ENCODE measurements at regions not wholly inside any gene's neighbourhood (a gene's known extent, or its start where the extent isn't known, plus 50 kb on each side); places are given as distances from the start of the nearest gene placed in this dataset.

- Histone ChIP-seq H3K4me3 (no peak overlapping the region), H3K9me3 (no peaks in the 10 kb centered on the region), H3K36me3 (ENCODE audit: low read depth) (no peaks in the 10 kb centered on the region), H3K4me1 (ENCODE audit: low read depth) (no peaks in the 10 kb centered on the region)
- no peak for DNase-seq
- intact Hi-C loops (cut with DNase I, micrococcal nuclease): no loop called here
- no peak for ATAC-seq
- TF ChIP-seq CTCF (IDR thresholded peaks at IDR 0.05): no peak
Observed at GRCh38 chr2:12207491-12207890, 461.1 kb downstream of the LPIN1 start.

GRCh38 chr2:12210016-12210933 lies 463.8 kb downstream of the LPIN1 start:
- Histone ChIP-seq H3K36me3 (ENCODE audit: low read depth) (no peaks in the 10 kb centered on the region), H3K4me1 (ENCODE audit: low read depth) (no peaks in the 10 kb centered on the region), H3K4me3 (no peak overlapping the region), H3K9me3 (no peaks in the 10 kb centered on the region)
- intact Hi-C loops (cut with DNase I, micrococcal nuclease): no loop called here
- no peak for ATAC-seq
- no peak for DNase-seq
- TF ChIP-seq CTCF (IDR thresholded peaks at IDR 0.05): no peak

GRCh38 chr2:12211326-12212175 lies 465.1 kb downstream of the LPIN1 start:
- intact Hi-C loops (cut with DNase I, micrococcal nuclease): no loop called here

GRCh38 chr2:12212841-12213597 lies 466.6 kb downstream of the LPIN1 start:
- DNase-seq (no peak), ATAC-seq (no peak)
- no peaks in the 10 kb centered on the region for H3K36me3 ChIP-seq (ENCODE audit: low read depth)
- H3K9me3 ChIP-seq: no peaks in the 10 kb centered on the region
- H3K4me1 ChIP-seq (ENCODE audit: low read depth): no peaks in the 10 kb centered on the region
- no peak overlapping the region for H3K4me3 ChIP-seq
- no peak for TF ChIP-seq CTCF (IDR thresholded peaks at IDR 0.05)
- intact Hi-C loops (cut with DNase I, micrococcal nuclease): no loop called here

More at GRCh38 chr2:12211326-12212175, 465.1 kb downstream of the LPIN1 start:
- ATAC-seq: no peak
- Histone ChIP-seq H3K4me3 (no peak overlapping the region), H3K4me1 (ENCODE audit: low read depth) (no peaks in the 10 kb centered on the region), H3K9me3 (no peaks in the 10 kb centered on the region), H3K36me3 (ENCODE audit: low read depth) (no peaks in the 10 kb centered on the region)
- no peak for TF ChIP-seq CTCF (IDR thresholded peaks at IDR 0.05)
- DNase-seq: no peak

GRCh38 chr2:12217175-12217574 lies 470.7 kb downstream of the LPIN1 start:
- TF ChIP-seq CTCF (IDR thresholded peaks at IDR 0.05): no peak
- intact Hi-C loops (cut with DNase I, micrococcal nuclease): no loop called here
- no peaks in the 10 kb centered on the region for H3K9me3 ChIP-seq
- no peaks in the 10 kb centered on the region for H3K36me3 ChIP-seq (ENCODE audit: low read depth)
- DNase-seq (no peak), ATAC-seq (no peak)
- no peaks in the 10 kb centered on the region for H3K4me1 ChIP-seq (ENCODE audit: low read depth)
- H3K4me3 ChIP-seq: no peak overlapping the region

All from mucosa of descending colon (tissue), 3 donors.